NCI-H748 treated with DMSO at 0.1 percent for 48 hours (cell line): ENCODE measurements at regions not wholly inside any gene's neighbourhood (a gene's known extent, or its start where the extent isn't known, plus 50 kb on each side); places are given as distances from the start of the nearest gene placed in this dataset.

Experiments used
- DNase-seq: peaks from one replicate; lab custom pipeline; 2025; lab: John Stamatoyannopoulos, UW

- DNase-seq: no peak
These were observed 171.4 kb downstream of the ZNF248 start for GRCh38 chr10:37685741-37686683.

- DNase-seq: no peak
These were observed 172.6 kb downstream of the ZNF248 start for GRCh38 chr10:37684765-37685164.

DNA sequence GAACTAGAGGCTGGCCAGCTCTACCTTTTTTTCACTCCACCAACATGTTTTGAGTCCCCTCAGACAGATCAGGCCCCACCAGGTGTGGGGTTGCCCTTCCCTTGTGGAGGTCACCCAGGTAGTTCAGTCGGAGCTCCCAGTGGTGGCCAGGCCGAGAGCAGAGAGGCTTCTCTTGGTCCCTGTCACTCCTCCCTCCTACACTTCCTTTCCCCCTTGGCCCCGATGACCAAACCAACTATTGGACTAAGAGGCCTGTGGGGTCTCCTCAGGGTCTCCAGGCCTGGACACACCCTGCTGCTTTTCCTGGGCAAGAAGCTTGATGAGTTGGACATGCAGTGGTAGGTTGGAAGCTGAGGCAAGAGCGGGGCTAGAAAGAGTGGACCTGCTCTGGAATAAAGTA, 174.8 kb downstream of the ZNF248 start:
- DNase-seq: no peak

GRCh38 chr10:37681617-37681999, 175.8 kb downstream of the ZNF248 start:
- DNase-seq: no peak

GRCh38 chr10:37680716-37681616, 176.4 kb downstream of the ZNF248 start:
- no peak for DNase-seq

DNA sequence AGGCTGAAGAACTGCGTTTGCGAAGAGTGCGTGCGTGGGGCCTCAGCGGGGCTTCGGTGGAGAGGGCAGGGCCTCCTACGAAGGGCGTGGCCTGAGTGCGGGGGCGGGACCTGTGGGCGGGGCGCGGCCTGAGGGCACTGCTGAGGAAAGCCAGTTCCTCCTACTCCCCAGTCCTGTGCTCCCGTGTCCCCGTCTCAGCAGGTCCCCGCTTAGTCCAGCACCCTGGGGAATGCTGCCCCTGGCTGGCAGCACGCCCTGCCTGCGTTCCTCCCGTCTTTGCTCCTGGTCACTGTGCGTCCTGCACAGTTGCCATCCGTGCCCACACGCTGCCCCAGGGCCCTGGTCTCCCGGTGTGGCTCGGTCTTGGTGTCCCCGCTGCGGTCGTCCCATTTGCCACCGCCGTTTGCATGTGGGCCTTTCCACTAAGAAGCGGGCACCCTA, 177.1 kb downstream of the ZNF248 start:
- no peak for DNase-seq

DNA sequence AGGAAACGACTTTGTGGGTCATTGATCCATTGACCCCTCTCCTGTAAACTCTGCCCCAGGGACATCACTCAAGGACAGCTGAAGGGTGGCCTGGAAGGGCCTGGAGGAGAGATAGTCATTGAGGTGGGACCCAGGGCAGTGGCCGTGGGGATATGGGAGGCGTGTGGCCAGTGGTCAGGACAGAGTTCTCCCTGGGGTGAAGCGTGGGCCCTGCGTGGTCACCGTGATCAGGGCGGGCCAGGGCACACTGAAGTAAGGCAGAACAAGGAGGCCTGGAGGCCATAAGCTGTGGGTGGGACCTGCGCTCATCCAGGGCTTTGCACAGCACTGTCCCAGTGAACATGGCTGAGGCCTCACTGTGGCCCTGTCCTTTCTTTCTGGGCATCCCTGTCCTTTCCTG, 177.9 kb downstream of the ZNF248 start:
- DNase-seq: no peak

GRCh38 chr10:37675449-37675848, 182.0 kb downstream of the ZNF248 start:
- DNase-seq: no peak

DNA sequence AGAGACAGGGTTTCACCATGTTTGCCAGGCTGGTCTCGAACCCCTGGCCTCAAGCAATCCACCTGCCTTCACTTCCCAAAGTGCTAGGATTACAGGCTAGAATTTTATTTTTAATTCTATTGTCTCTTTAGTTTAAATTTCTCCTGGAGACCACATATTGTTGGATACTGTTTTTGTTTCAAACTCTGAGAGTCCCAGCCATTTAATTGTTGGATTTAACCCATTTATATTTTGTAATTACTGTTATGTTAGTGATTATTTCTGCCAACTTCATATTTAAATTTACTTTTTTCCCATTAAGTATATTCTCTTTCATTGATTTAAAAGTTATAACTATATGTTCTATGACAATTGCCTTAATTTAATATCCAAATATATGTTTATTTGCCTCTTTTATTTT, 185.6 kb downstream of the ZNF248 start:
- no peak for DNase-seq

- no peak for DNase-seq
These were observed 189.7 kb downstream of the ZNF248 start for GRCh38 chr10:37667736-37668135.

GRCh38 chr10:37654466-37654865, 202.9 kb downstream of the ZNF248 start:
- no peak for DNase-seq

GRCh38 chr10:37643187-37643586, 214.2 kb downstream of the ZNF248 start:
- DNase-seq: no peak

DNA sequence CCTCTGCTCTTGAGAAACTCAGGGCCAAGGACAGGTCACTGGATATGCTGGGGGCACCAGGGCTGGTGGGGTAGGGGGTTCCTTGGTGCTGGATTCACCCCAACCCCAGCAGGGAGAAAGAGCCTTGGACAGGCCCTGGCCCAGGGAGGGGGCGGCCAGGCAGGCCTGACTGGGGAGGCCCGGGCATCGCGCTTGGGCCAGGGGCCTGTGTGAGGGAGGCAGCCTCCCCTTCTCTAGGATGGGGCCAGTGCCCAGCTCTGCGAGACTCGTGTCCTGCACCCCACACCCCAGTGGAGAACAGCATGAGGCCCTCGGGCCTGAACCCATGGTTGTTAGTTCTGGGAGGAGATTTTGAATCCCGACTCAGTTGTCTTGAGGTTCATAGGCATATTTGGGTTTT, 217.1 kb downstream of the ZNF248 start:
- no peak for DNase-seq

DNA sequence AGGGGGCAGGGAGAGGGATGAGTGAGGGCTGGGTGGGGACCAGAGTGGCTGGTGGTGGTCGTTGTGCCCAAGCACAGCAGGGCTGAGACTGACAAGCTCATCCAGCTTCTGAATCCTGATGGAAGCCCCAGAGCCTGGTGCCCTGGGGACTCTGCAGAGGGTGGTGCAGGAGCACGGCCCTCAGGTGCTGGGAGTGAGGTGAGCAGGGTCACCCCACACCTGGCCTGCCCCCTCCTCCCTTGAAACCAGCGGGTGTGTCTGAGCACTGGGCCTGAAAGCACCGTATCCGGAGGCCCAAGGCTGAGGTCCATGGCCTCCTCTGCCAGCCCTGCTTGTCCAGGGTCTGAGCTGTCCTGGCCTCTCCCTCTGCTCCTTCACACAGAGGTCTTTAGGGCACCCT, 218.2 kb downstream of the ZNF248 start:
- DNase-seq: no peak

DNA sequence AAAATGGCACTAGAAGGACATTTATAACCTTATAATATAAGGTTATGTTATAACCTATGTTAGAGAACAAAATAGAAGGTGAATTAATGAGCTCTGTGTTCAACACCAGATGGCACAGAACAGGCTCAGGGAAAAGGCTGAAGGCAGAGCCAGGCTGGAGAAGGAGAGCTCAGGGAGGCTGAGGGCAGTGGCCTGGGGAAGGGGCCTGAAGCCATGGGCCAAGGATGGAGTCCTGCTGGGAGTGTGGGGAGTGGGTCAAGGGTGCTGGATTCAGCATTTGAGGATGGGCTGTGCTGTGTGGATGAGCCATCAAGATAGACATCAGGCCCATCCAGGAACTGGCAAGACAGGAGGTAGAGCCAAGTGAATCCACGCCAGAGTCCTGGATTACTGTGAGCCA, 218.8 kb downstream of the ZNF248 start:
- no peak for DNase-seq

GRCh38 chr10:37634351-37634880, 223.0 kb downstream of the ZNF248 start:
- no peak for DNase-seq

DNA sequence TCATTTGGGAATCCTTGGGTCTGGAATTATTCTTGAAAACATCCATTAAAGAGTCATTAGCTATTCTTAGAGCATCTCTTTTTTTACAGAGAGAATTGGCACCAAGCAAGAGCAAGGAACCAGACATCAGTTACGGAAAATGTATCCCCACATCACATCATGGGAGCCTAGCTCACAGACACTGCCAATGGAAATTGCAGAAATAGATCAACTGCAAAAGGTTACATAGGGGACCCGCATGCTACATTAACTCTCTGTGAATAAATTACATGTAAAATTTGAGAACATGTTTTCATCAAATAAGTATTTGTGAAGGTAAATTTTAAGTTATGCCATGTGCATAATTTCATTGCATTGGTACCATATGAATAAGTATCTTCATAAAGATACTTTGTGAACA, 224.8 kb downstream of the ZNF248 start:
- DNase-seq: no peak

DNA sequence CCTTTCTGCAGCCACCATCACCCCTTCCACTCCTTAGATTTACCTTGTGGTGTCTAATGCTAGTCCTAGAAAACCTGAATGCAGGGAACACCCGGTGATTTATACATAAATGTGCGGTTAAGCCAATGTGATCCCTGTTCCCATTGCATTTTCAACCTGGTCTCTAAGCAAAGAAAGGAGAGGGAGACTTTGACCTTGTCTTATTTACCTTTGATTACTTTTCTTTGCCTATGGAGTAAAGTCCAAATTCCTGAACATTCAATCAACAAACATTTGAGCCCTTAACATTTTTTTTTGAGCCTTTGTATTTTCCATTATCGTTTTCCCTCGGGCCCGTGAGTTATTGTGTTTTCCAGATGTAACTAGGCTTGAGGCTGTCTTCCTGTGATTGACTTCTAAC, 233.9 kb downstream of the ZNF248 start:
- DNase-seq: no peak

DNA sequence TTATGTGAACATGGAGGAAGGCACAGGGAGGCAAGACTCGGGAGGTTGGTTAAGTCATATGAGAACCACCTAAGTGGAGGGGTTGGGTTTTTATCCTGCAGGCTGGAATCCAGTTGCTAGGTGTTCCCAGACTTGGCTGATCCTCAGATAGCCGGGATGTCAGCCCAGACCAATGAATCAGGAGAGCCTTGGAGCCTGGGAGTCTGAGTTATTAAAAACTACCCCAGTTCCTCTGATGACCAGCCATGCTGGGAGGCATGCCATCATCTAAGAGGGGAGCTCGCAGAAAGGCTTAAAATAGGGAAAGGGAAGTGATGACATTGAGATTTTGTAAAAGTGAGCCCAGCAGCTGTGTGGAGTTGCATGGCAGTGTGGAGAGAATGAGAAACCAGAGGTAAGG, 238.1 kb downstream of the ZNF248 start:
- DNase-seq: no peak

DNA sequence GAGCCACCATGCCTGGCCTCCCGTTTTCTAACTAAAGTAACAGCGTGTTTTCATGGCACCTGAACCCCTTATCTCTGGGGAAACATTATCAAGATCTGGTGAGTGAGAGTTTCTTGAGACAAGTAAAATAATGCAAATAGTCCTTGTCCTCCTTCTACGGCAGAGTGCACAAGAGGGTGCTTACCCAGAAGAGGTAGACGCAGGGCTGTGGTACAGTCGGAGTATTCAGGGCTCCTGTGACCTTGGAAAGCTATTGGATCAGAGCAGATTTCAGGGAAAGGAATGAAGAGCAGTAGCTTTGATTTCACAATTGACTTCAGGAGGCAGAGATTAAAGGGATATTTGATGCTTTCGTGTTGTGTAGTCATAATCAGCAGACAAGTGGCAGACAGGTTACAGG, 269.1 kb downstream of the ZNF248 start:
- no peak for DNase-seq

- DNase-seq: no peak
These were observed 272.8 kb downstream of the ZNF248 start for GRCh38 chr10:37584643-37585042.

DNA sequence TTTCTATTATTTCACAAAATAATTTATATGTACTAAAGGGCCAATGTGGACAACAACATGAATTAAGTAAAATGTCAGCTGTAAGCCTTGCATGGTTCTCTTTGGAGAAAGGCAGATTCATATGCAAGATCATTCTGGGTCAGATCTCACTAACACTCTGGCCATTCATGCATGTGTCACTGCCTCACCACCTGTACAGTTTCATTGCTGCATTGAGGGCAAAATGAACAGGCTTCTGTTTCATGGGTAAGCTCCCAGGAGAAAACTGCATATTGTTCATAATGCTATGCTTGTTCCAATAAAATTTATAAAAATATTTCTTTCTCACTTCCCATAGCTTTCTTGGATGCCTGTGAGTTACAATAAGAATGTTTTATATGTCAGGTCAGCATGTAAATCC, 275.2 kb downstream of the ZNF248 start:
- DNase-seq: no peak

- DNase-seq: no peak
These were observed 281.3 kb downstream of the ZNF248 start for GRCh38 chr10:37576154-37576553.
